BLaER1 (cell line): ENCODE measurements at regions not wholly inside any gene's neighbourhood (a gene's known extent, or its start where the extent isn't known, plus 50 kb on each side); places are given as distances from the start of the nearest gene placed in this dataset.
"Not testable (repeated sequence)": the region's sequence is repeated elsewhere in the genome, so short reads cannot be mapped to it uniquely, and the experiment has no call there.

Source experiments
- H3K27ac ChIP-seq: shearing (Covaris generic); formaldehyde crosslinking; 2 replicates; pipeline ENCODE4 v1.8.1; 2022
- H3K27me3 ChIP-seq: shearing (Covaris generic); formaldehyde crosslinking; 2 replicates; pipeline ENCODE4 v1.8.1; 2022
- H3K36me3 ChIP-seq: shearing (Covaris generic); formaldehyde crosslinking; 2 replicates; pipeline ENCODE4 v1.8.1; 2022
- H3K4me1 ChIP-seq: shearing (Covaris generic); formaldehyde crosslinking; 2 replicates; pipeline ENCODE4 v1.8.1; 2022
- H3K4me2 ChIP-seq: shearing (Covaris generic); formaldehyde crosslinking; 2 replicates; pipeline ENCODE4 v1.8.1; 2022
- H3K4me3 ChIP-seq: shearing (Covaris generic); formaldehyde crosslinking; 2 replicates; pipeline ENCODE4 v1.8.1; 2022
- H3K9ac ChIP-seq: shearing (Covaris generic); formaldehyde crosslinking; 2 replicates; pipeline ENCODE4 v1.8.1; 2022
- H3K9me3 ChIP-seq: shearing (Covaris generic); formaldehyde crosslinking; 2 replicates; pipeline ENCODE4 v1.8.1; 2022
- H4K20me1 ChIP-seq: shearing (Covaris generic); formaldehyde crosslinking; 2 replicates; pipeline ENCODE4 v1.8.1; 2022
- Cebpa-rat ChIP-seq: shearing (Covaris generic); IDR thresholded peaks from 2 replicates; pipeline ENCODE4 v1.8.1; 2022

- no peak overlapping the region for H3K9ac ChIP-seq
- no peak overlapping the region for H3K4me2 ChIP-seq
- no peaks in the 10 kb centered on the region for H3K27me3 ChIP-seq
- H4K20me1 ChIP-seq: no peaks in the 10 kb centered on the region
- no peak overlapping the region for H3K27ac ChIP-seq
- TF ChIP-seq Cebpa-rat: no peak
- no peaks in the 10 kb centered on the region for H3K9me3 ChIP-seq
- H3K36me3 ChIP-seq: no peaks in the 10 kb centered on the region
- no peaks in the 10 kb centered on the region for H3K4me1 ChIP-seq
- H3K4me3 ChIP-seq: no peak overlapping the region
Measured at GRCh38 chr5:25415970-25416369, 771.2 kb upstream of the CDH10 start.

- H3K27me3 ChIP-seq: no peaks in the 10 kb centered on the region
- no peak for TF ChIP-seq Cebpa-rat
- no peaks in the 10 kb centered on the region for H3K4me1 ChIP-seq
- H3K4me2 ChIP-seq: no peak overlapping the region
- H3K9me3 ChIP-seq: no peaks in the 10 kb centered on the region
- no peaks in the 10 kb centered on the region for H4K20me1 ChIP-seq
- no peak overlapping the region for H3K9ac ChIP-seq
- no peaks in the 10 kb centered on the region for H3K36me3 ChIP-seq
- no peak overlapping the region for H3K27ac ChIP-seq
- H3K4me3 ChIP-seq: no peak overlapping the region
Measured at GRCh38 chr5:25414742-25415141, 770.0 kb upstream of the CDH10 start.

GRCh38 chr5:25412116-25412661, 767.4 kb upstream of the CDH10 start:
- Histone ChIP-seq H3K4me3 (no peak overlapping the region), H4K20me1 (no peaks in the 10 kb centered on the region), H3K36me3 (no peaks in the 10 kb centered on the region), H3K27ac (no peak overlapping the region), H3K4me1 (no peaks in the 10 kb centered on the region), H3K9me3 (no peaks in the 10 kb centered on the region), H3K9ac (no peak overlapping the region), H3K4me2 (no peak overlapping the region), H3K27me3 (no peaks in the 10 kb centered on the region)
- no peak for TF ChIP-seq Cebpa-rat

GRCh38 chr5:25407365-25407764, 762.6 kb upstream of the CDH10 start:
- not testable (repeated sequence) for H3K9ac ChIP-seq, H3K27me3 ChIP-seq, H3K4me2 ChIP-seq, H3K4me3 ChIP-seq, H3K9me3 ChIP-seq, H4K20me1 ChIP-seq, H3K27ac ChIP-seq, H3K4me1 ChIP-seq, H3K36me3 ChIP-seq

DNA sequence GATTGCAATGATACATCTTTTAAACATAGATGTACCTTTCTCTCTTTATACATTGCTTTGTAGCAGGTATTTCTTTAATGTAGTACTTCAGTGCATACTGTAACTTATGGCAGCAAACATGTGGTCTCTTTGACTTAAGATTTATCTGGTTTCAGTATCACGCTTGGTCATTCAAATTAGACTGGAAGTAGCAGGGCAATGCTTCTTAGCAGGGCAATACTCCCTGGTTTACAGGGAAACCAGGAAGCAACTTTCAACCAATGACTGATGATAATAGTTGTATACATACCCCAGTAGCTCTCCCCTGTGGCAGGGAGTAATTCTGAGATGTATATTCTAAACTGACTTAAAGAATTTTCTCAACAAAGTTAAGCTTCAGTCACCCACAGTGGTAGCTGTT, 761.1 kb upstream of the CDH10 start:
- H3K36me3 ChIP-seq: no peaks in the 10 kb centered on the region
- no peak overlapping the region for H3K27ac ChIP-seq
- H3K4me2 ChIP-seq: no peak overlapping the region
- no peaks in the 10 kb centered on the region for H3K4me1 ChIP-seq
- no peak overlapping the region for H3K4me3 ChIP-seq
- H4K20me1 ChIP-seq: no peaks in the 10 kb centered on the region
- H3K9me3 ChIP-seq: peaks cover 13% of the 10 kb centered on the region
- no peaks in the 10 kb centered on the region for H3K27me3 ChIP-seq
- H3K9ac ChIP-seq: no peak overlapping the region
- TF ChIP-seq Cebpa-rat: no peak

- no peaks in the 10 kb centered on the region for H3K36me3 ChIP-seq
- H3K9me3 ChIP-seq: peaks cover 13% of the 10 kb centered on the region
- no peaks in the 10 kb centered on the region for H4K20me1 ChIP-seq
- no peaks in the 10 kb centered on the region for H3K27me3 ChIP-seq
- H3K27ac ChIP-seq: no peak overlapping the region
- no peak overlapping the region for H3K4me2 ChIP-seq
- H3K4me1 ChIP-seq: no peaks in the 10 kb centered on the region
- TF ChIP-seq Cebpa-rat: peak; percentile 17; the same call in 1 of the 2 replicates
- no peak overlapping the region for H3K4me3 ChIP-seq
- no peak overlapping the region for H3K9ac ChIP-seq
Measured at GRCh38 chr5:25399878-25400480, 755.2 kb upstream of the CDH10 start.

GRCh38 chr5:25393957-25394356, 749.2 kb upstream of the CDH10 start:
- no peaks in the 10 kb centered on the region for H3K9me3 ChIP-seq
- no peak overlapping the region for H3K4me3 ChIP-seq
- H3K9ac ChIP-seq: no peak overlapping the region
- no peaks in the 10 kb centered on the region for H3K27me3 ChIP-seq
- TF ChIP-seq Cebpa-rat: no peak
- H3K27ac ChIP-seq: no peak overlapping the region
- H3K36me3 ChIP-seq: no peaks in the 10 kb centered on the region
- no peak overlapping the region for H3K4me2 ChIP-seq
- no peaks in the 10 kb centered on the region for H3K4me1 ChIP-seq
- no peaks in the 10 kb centered on the region for H4K20me1 ChIP-seq

GRCh38 chr5:25393256-25393655, 748.5 kb upstream of the CDH10 start:
- no peak overlapping the region for H3K4me2 ChIP-seq
- H3K9ac ChIP-seq: no peak overlapping the region
- no peak overlapping the region for H3K4me3 ChIP-seq
- no peaks in the 10 kb centered on the region for H3K4me1 ChIP-seq
- H3K36me3 ChIP-seq: no peaks in the 10 kb centered on the region
- no peak for TF ChIP-seq Cebpa-rat
- no peaks in the 10 kb centered on the region for H4K20me1 ChIP-seq
- no peaks in the 10 kb centered on the region for H3K27me3 ChIP-seq
- no peak overlapping the region for H3K27ac ChIP-seq
- no peaks in the 10 kb centered on the region for H3K9me3 ChIP-seq

DNA sequence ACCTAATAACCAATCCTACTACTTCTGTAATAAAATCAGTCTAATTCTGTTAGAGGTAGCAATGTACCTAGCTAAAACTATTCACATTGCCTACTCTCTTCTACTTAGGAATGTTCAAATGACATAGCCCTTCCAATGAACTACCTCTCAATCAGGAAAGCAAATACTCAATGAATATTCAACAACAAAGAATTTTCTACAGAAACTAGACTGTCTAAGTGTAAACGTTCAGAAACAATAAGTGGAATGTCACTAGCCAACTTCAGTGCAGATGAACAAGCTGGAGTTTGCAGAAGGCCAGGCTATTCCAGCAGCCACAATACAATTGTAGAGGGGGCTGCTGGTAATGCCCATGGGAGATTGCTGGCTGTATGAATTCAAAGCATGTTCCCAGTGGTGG, 743.2 kb upstream of the CDH10 start:
- no peak overlapping the region for H3K27ac ChIP-seq

GRCh38 chr5:25362799-25363198, 718.0 kb upstream of the CDH10 start:
- Histone ChIP-seq H3K9ac (no peak overlapping the region), H3K27me3 (no peaks in the 10 kb centered on the region), H4K20me1 (no peaks in the 10 kb centered on the region), H3K4me3 (no peak overlapping the region), H3K4me1 (no peaks in the 10 kb centered on the region), H3K4me2 (no peak overlapping the region), H3K36me3 (no peaks in the 10 kb centered on the region), H3K27ac (no peak overlapping the region), H3K9me3 (peaks cover 5% of the 10 kb centered on the region; the same call in 1 of the 2 replicates)
- TF ChIP-seq Cebpa-rat: no peak

More for the DNA sequence above, 743.2 kb upstream of the CDH10 start:
- H3K9me3 ChIP-seq: peaks cover 3% of the 10 kb centered on the region; the same call in 1 of the 2 replicates
- H3K36me3 ChIP-seq: no peaks in the 10 kb centered on the region
- TF ChIP-seq Cebpa-rat: no peak
- no peaks in the 10 kb centered on the region for H3K4me1 ChIP-seq
- H3K4me2 ChIP-seq: no peak overlapping the region
- H3K27me3 ChIP-seq: no peaks in the 10 kb centered on the region
- no peak overlapping the region for H3K4me3 ChIP-seq
- H4K20me1 ChIP-seq: no peaks in the 10 kb centered on the region
- no peak overlapping the region for H3K9ac ChIP-seq

GRCh38 chr5:25358919-25359318, 714.1 kb upstream of the CDH10 start:
- no peaks in the 10 kb centered on the region for H3K27me3 ChIP-seq
- no peak overlapping the region for H3K27ac ChIP-seq
- no peaks in the 10 kb centered on the region for H3K36me3 ChIP-seq
- H3K4me1 ChIP-seq: no peaks in the 10 kb centered on the region
- no peak for TF ChIP-seq Cebpa-rat
- no peak overlapping the region for H3K4me3 ChIP-seq
- H3K4me2 ChIP-seq: no peak overlapping the region
- H4K20me1 ChIP-seq: no peaks in the 10 kb centered on the region
- H3K9ac ChIP-seq: no peak overlapping the region
- H3K9me3 ChIP-seq: peaks cover 5% of the 10 kb centered on the region; the same call in 1 of the 2 replicates
